ENCODE measurements at regions not wholly inside any gene's neighbourhood (a gene's known extent, or its start where the extent isn't known, plus 50 kb on each side); places are given as distances from the start of the nearest gene placed in this dataset.

DNA sequence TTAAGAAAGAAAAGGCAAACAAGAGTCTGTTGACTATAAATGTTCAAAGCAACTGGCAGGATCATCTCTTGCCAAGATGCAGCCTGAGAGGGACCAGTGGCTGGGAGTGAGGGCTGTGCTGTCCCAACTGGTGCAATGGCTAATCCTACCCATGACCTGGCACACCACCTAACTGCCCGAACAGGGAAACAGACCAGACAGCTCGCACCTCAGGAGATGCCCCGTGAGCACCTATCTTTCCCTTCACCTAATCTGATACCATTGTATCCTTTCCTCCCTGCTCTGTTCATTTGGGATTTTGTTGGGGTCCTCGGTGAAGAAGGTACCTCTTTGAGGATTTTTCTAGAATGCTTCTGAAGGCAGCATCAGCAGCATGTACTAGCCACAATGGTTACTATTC, 206.5 kb upstream of the MAMLD1 start (continued):
- TF ChIP-seq LARP7 (IDR thresholded peaks at IDR 0.05), result no peak

DNA sequence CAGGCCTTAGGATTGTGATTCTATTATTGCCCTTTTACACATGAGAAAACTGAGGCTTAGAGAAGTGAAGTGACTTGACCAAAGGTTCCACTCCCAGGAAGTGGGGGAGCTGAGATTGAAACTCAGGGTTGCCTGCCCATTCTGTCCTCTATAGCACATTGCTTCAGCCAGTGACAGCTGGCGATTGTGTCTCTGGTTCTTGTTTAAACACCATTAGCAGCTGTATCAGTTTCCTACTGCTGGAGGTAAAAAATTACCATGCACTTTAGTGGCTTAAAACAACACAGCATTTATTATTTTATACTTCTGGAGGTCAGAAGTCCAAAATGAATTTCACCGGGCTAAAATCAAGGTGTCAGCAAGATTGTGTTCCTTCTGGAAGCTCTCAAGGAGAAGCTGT, 205.8 kb upstream of the MAMLD1 start:
- 43% methylated on average over 2 of the region's 2 CpGs for WGBS (ENCODE audit: insufficient coverage, insufficient replicate concordance, low lambda C conversion rate, missing lambda C conversion rate)
- no peak overlapping the region for H2AFZ ChIP-seq (ENCODE audit: control insufficient read depth, low read depth, low read length)
- no peaks in the 10 kb centered on the region for H3K36me3 ChIP-seq (ENCODE audit: control insufficient read depth in 2 of 2, insufficient read depth in 2 of 2, low read length in 1 of 2)
- POLR2A ChIA-PET, result no interaction called here
- FAIRE-seq (no peak), ATAC-seq (no peak), DNase-seq (ENCODE audit: low read depth, low spot score) (no peak)
- intact Hi-C loops (cut with micrococcal nuclease; ENCODE audit: unreplicated experiment), result no loop called here
- H3K4me2 ChIP-seq (ENCODE audit: control insufficient read depth, insufficient read depth), result no peak overlapping the region
- no peak overlapping the region for H3K27ac ChIP-seq (ENCODE audit: control insufficient read depth, insufficient read depth)
- no peaks in the 10 kb centered on the region for H3K4me1 ChIP-seq (ENCODE audit: control insufficient read depth, insufficient read depth, low read length)
- TF ChIP-seq ATF7 (IDR thresholded peaks at IDR 0.05; ENCODE audit: low read depth) (no peak), NFYB (IDR thresholded peaks at IDR 0.05; ENCODE audit: insufficient read depth, low read depth, low read length) (no peak)
- TF ChIP-seq, protein P1, sequence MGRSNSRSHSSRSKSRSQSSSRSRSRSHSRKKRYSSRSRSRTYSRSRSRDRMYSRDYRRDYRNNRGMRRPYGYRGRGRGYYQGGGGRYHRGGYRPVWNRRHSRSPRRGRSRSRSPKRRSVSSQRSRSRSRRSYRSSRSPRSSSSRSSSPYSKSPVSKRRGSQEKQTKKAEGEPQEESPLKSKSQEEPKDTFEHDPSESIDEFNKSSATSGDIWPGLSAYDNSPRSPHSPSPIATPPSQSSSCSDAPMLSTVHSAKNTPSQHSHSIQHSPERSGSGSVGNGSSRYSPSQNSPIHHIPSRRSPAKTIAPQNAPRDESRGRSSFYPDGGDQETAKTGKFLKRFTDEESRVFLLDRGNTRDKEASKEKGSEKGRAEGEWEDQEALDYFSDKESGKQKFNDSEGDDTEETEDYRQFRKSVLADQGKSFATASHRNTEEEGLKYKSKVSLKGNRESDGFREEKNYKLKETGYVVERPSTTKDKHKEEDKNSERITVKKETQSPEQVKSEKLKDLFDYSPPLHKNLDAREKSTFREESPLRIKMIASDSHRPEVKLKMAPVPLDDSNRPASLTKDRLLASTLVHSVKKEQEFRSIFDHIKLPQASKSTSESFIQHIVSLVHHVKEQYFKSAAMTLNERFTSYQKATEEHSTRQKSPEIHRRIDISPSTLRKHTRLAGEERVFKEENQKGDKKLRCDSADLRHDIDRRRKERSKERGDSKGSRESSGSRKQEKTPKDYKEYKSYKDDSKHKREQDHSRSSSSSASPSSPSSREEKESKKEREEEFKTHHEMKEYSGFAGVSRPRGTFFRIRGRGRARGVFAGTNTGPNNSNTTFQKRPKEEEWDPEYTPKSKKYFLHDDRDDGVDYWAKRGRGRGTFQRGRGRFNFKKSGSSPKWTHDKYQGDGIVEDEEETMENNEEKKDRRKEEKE (IDR thresholded peaks at IDR 0.05), result no peak
- no peaks in the 10 kb centered on the region for H4K20me1 ChIP-seq (ENCODE audit: control insufficient read depth, insufficient read depth)
- CTCF ChIA-PET, result no interaction called here
- H3K27me3 ChIP-seq (replicated peaks in 1 of 2; ENCODE audit: control insufficient read depth in 2 of 2, insufficient read depth in 2 of 2, low read length in 1 of 2), result no peaks in the 10 kb centered on the region
- BruUV-seq (replicated peaks), result no TSS peak
- no peaks in the 10 kb centered on the region for H3K79me2 ChIP-seq (ENCODE audit: control insufficient read depth, insufficient read depth, low read length)
- H3K9me3 ChIP-seq (replicated peaks; ENCODE audit: control insufficient read depth, insufficient read depth, low read length), result no peaks in the 10 kb centered on the region
- H3K4me3 ChIP-seq, result no peak overlapping the region
- in situ Hi-C loops (cut with MboI), result no loop called here
- RAD21 ChIA-PET (ENCODE audit: unreplicated experiment), result no interaction called here
- SMC1A ChIA-PET (ENCODE audit: uncharacterized antibody, unreplicated experiment), result no interaction called here
- no peak overlapping the region for H3K9ac ChIP-seq (ENCODE audit: control insufficient read depth, insufficient read depth, low read length)
